ENCODE measurements at regions not wholly inside any gene's neighbourhood (a gene's known extent, or its start where the extent isn't known, plus 50 kb on each side); places are given as distances from the start of the nearest gene placed in this dataset.

DNA sequence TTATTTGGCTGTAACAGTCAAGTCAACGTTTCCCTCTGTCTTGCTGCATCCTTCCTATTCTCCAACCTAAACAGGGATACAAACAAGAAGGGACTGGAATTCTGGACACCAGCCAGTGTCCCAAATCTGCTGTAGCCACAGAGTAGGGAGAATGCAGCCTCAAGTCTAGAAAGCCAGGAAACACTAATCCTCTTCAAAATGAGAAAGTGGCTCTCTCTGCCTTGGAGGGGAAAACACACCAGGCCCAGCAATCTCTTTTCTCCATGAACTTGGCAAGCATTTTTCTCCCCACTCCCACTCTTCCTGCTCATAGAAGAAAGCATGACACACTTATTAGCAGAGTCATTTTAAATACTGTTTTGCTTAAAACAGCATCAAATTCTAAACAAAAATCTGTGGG lies 781.7 kb downstream of the SQOR start:
- no peak overlapping the region for H4K5ac ChIP-seq (ENCODE audit: low read depth, low read length)
- H3K56ac ChIP-seq (ENCODE audit: extremely low read depth, insufficient read depth, low read length), result no peak overlapping the region
- H3K79me1 ChIP-seq (ENCODE audit: low read depth in 1 of 2, low read length in 2 of 2), result no peaks in the 10 kb centered on the region
- no peak overlapping the region for H2AFZ ChIP-seq (replicated peaks; ENCODE audit: low read length, poor library complexity)
- no peak overlapping the region for H4K91ac ChIP-seq (ENCODE audit: insufficient read depth, low read depth, low read length)
- no TSS peak for BruUV-seq (replicated peaks)
- H2BK5ac ChIP-seq (ENCODE audit: low read depth, low read length, poor library complexity, severe bottlenecking), result no peak overlapping the region
- no peak overlapping the region for H3K14ac ChIP-seq (replicated peaks; ENCODE audit: low read depth, low read length)
- no CpG with 5 or more reads among the region's 1 CpG for WGBS, 2 experiments (ENCODE audit: extremely low coverage in 2 of 2, insufficient read length in 1 of 2)
- no peak overlapping the region for H3K4me2 ChIP-seq (ENCODE audit: low read depth, low read length)
- H3K4me3 ChIP-seq (ENCODE audit: insufficient read depth, low read depth, low read length), result no peak overlapping the region
- no peak overlapping the region for H2BK15ac ChIP-seq (ENCODE audit: low read depth, low read length)
- no peaks in the 10 kb centered on the region for H3K36me3 ChIP-seq (ENCODE audit: control insufficient read depth, insufficient read depth, low read length)
- H3K4me1 ChIP-seq (ENCODE audit: control insufficient read depth, insufficient read depth, low read length), result no peaks in the 10 kb centered on the region
- ChIA-PET POLR2A (ENCODE audit: unreplicated experiment) (no interaction called here), CTCF (no interaction called here)
- H2BK120ac ChIP-seq (ENCODE audit: low read depth, low read length), result no peak overlapping the region
- peaks cover 3% of the 10 kb centered on the region; the same call in 1 of the 2 replicates for H3K9me3 ChIP-seq (ENCODE audit: control insufficient read depth, insufficient read depth, low read length)
- H2AK5ac ChIP-seq (ENCODE audit: low read depth, low read length), result no peak overlapping the region
- H3K27me3 ChIP-seq (ENCODE audit: control insufficient read depth, insufficient read depth, low read length), result no peaks in the 10 kb centered on the region
- no peak overlapping the region for H3K23ac ChIP-seq (ENCODE audit: low read depth, low read length)
- H3K18ac ChIP-seq (ENCODE audit: low read depth, low read length), result no peak overlapping the region
- ATAC-seq (ENCODE audit: low read depth) (no peak), DNase-seq (no peak)
- H3K27ac ChIP-seq (ENCODE audit: insufficient read depth, low read length), result no peak overlapping the region
- intact Hi-C loops (cut with micrococcal nuclease), result no loop called here
- H4K20me1 ChIP-seq (ENCODE audit: insufficient read depth, low read length), result no peaks in the 10 kb centered on the region
- no peak overlapping the region for H2BK20ac ChIP-seq (ENCODE audit: low read depth, low read length)
- no peak overlapping the region for H3K4ac ChIP-seq (ENCODE audit: low read depth, low read length)
- H3K9ac ChIP-seq (ENCODE audit: low read depth, low read length), result no peak overlapping the region
- in situ Hi-C loops (cut with MboI; ENCODE audit: low sequenced_read_pairs), result no loop called here
- H4K8ac ChIP-seq (ENCODE audit: low read depth in 2 of 2, low read length in 2 of 2), result no peak overlapping the region
- no peaks in the 10 kb centered on the region for H3K9me1 ChIP-seq (ENCODE audit: insufficient read depth, low read length)
- dilution Hi-C loops (cut with HindIII; ENCODE audit: low sequenced_read_pairs, unreplicated experiment), result no loop called here
- TF ChIP-seq, protein P1, sequence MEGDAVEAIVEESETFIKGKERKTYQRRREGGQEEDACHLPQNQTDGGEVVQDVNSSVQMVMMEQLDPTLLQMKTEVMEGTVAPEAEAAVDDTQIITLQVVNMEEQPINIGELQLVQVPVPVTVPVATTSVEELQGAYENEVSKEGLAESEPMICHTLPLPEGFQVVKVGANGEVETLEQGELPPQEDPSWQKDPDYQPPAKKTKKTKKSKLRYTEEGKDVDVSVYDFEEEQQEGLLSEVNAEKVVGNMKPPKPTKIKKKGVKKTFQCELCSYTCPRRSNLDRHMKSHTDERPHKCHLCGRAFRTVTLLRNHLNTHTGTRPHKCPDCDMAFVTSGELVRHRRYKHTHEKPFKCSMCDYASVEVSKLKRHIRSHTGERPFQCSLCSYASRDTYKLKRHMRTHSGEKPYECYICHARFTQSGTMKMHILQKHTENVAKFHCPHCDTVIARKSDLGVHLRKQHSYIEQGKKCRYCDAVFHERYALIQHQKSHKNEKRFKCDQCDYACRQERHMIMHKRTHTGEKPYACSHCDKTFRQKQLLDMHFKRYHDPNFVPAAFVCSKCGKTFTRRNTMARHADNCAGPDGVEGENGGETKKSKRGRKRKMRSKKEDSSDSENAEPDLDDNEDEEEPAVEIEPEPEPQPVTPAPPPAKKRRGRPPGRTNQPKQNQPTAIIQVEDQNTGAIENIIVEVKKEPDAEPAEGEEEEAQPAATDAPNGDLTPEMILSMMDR (conservative IDR thresholded peaks at IDR 0.05; ENCODE audit: low read depth, low read length), result no peak
- TF ChIP-seq RCOR1 (IDR thresholded peaks at IDR 0.05; ENCODE audit: insufficient replicate concordance, low read length) (no peak), MAFK (IDR thresholded peaks at IDR 0.05; ENCODE audit: low read depth, low read length) (no peak), MAZ (IDR thresholded peaks at IDR 0.05; ENCODE audit: borderline replicate concordance, low read depth, low read length) (no peak)
- no peak overlapping the region for H2AK9ac ChIP-seq (replicated peaks; ENCODE audit: low read depth, low read length, poor library complexity)

Measured in IMR-90 (cell line).